Upper lobe of left lung (tissue), 4 donors: ENCODE measurements at regions not wholly inside any gene's neighbourhood (a gene's known extent, or its start where the extent isn't known, plus 50 kb on each side); places are given as distances from the start of the nearest gene placed in this dataset.

Experiments
- EP300 ChIP-seq, 4 donors: sonication (generic); formaldehyde crosslinking; IDR thresholded peaks; one replicate each; pipeline ENCODE4 v1.5.1; 2017; ENCODE audit warnings: antibody characterized with exemption in 4 of 4, control low read depth in 2 of 4
- POLR2A ChIP-seq, 4 donors: fragments of 450-650 bp; IDR thresholded peaks; one replicate each; pipeline ENCODE4 v1.5.1; 2016 to 2017; ENCODE audit warnings: antibody characterized with exemption in 4 of 4, mild to moderate bottlenecking in 2 of 4
- POLR2AphosphoS5 ChIP-seq, 2 donors: sonication (generic); formaldehyde crosslinking; IDR thresholded peaks; one replicate each; pipeline ENCODE4 v1.5.1; 2017; ENCODE audit warnings: antibody characterized with exemption in 2 of 2
- TF ChIP-seq, protein P1 (sequence below), 6 experiments: fragments of 450-650 bp in 4 of 6; fragments of 200-600 bp in 2 of 6; sonication (generic) in 2 of 6; IDR thresholded peaks; one replicate each; pipeline ENCODE4 v1.5.1; 2016 to 2019; ENCODE audit warnings: antibody characterized with exemption in 6 of 6

DNA sequence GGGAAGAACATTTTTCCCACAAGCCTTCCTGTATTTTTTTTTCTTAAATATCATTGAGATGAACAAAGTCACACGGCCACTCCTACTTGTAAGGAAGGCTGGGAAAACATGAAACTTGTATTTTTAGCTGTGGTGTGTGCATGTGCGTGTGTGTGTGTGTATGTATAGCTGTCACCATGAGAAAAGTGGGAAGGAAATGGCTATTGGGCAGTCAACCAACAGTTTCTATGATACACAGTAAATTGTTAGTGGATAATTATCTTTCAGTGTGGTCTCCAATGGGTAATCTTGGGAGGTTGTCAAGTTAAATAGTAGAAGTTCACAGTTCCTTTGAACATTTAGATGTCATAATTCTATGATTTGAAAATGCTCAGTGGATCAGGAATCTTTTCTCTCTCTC lies 132.7 kb upstream of the USP24 start:
- TF ChIP-seq, protein P1, sequence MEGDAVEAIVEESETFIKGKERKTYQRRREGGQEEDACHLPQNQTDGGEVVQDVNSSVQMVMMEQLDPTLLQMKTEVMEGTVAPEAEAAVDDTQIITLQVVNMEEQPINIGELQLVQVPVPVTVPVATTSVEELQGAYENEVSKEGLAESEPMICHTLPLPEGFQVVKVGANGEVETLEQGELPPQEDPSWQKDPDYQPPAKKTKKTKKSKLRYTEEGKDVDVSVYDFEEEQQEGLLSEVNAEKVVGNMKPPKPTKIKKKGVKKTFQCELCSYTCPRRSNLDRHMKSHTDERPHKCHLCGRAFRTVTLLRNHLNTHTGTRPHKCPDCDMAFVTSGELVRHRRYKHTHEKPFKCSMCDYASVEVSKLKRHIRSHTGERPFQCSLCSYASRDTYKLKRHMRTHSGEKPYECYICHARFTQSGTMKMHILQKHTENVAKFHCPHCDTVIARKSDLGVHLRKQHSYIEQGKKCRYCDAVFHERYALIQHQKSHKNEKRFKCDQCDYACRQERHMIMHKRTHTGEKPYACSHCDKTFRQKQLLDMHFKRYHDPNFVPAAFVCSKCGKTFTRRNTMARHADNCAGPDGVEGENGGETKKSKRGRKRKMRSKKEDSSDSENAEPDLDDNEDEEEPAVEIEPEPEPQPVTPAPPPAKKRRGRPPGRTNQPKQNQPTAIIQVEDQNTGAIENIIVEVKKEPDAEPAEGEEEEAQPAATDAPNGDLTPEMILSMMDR (IDR thresholded peaks at IDR 0.05): no peak
- TF ChIP-seq POLR2A (IDR thresholded peaks at IDR 0.05) (no peak), EP300 (IDR thresholded peaks at IDR 0.05) (no peak), POLR2AphosphoS5 (IDR thresholded peaks at IDR 0.05) (no peak)
